HG03139 (cell line): ENCODE measurements at regions not wholly inside any gene's neighbourhood (a gene's known extent, or its start where the extent isn't known, plus 50 kb on each side); places are given as distances from the start of the nearest gene placed in this dataset.
A peak's percentile ranks its signal among the peaks of the same experiment; 100 is the strongest.

Experiments used
- ATAC-seq: cut with Tn5 transposase; IDR thresholded peaks from one replicate; pipeline ENCODE4 v1.9.1; 2021; ENCODE audit not compliant: unreplicated experiment

- no peak for ATAC-seq
Observed at GRCh38 chr16:80489173-80489572, 51.6 kb upstream of the DYNLRB2 start.

GRCh38 chr16:80488167-80488566, 52.6 kb upstream of the DYNLRB2 start:
- no peak for ATAC-seq

DNA sequence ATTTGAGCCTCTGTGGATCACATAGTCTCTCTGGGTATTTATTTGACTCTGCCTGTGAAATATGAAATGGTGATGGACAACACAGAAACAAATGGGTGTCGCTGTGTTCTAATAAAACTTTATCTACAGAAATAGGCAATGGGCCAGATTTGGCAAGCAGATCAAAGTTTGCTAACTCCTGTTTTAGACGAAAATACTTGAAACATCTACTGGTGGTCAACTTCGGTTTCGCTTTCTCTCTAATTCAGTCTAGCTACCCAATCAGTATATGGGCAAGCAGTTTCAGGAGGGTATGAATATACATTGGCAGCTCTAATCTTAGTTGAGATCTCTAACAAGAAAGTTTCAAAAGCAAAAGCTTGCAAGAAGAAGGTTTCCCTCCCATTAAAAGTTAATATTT, 60.1 kb upstream of the DYNLRB2 start:
- ATAC-seq, result no peak

DNA sequence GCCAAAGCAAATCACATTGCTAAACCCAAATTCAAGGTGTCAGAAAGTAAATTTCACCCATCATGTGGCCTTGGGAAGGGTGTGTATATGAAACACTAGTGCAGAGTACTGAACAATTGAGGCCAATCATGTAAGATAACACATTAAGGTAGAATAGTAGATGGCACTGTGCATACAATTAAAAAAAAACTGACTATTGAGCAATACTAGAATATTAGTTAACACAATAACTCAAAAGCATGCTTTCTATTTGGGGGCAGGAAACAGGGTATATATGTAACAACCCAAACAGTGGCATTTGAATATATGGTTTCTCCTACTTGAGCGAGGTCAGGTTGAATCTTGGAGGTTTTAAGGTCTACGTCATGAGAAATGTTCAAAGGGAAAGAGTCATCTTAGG, 63.0 kb upstream of the DYNLRB2 start:
- ATAC-seq, result no peak

GRCh38 chr16:80468029-80468428, 72.8 kb upstream of the DYNLRB2 start:
- no peak for ATAC-seq

GRCh38 chr16:80466024-80466987, 74.5 kb upstream of the DYNLRB2 start:
- ATAC-seq, result peak; percentile 81

GRCh38 chr16:80463751-80464495, 76.9 kb upstream of the DYNLRB2 start:
- ATAC-seq, result no peak

- ATAC-seq, result no peak
Observed at GRCh38 chr16:80463326-80463725, 77.5 kb upstream of the DYNLRB2 start.

DNA sequence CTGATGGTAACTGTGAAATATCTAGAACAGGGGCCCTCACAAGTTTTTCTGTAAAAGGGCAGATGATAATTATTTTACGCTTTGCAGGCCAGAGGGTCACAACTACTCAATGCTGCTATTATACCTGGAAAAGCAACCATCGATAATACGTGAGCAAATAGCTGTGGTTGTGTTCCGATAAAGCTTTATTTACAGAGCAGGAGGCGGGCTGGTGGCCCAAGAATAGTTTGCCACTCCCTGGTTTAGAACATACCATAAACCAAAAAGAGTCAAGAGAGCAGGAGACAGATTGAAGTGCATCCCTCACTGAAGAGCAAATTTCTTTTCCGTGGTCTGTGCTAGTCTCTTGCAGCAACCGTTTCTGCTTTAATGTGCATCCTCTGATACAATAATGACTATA, 77.9 kb upstream of the DYNLRB2 start:
- ATAC-seq, result no peak

DNA sequence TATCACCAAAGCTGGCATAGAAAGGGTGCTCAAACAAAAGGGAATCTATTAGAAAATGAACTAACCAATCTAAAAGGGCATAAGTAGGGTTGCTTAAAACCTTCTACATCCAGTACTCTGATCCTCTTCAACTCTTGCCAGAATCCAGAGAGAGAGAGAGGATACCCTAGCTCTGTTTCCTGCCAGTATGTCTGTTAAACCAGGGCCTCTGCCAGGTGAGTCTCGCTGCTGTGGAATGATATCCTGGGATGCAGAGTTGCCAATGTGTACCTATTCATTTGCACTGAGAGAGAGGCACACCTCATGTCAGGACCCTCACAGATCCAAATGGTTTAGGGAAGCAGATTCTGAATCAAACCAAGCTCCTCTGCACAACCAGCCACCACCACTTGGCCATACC, 79.8 kb upstream of the DYNLRB2 start:
- ATAC-seq, result no peak

- no peak for ATAC-seq
Observed at GRCh38 chr16:80459966-80460365, 80.8 kb upstream of the DYNLRB2 start.

DNA sequence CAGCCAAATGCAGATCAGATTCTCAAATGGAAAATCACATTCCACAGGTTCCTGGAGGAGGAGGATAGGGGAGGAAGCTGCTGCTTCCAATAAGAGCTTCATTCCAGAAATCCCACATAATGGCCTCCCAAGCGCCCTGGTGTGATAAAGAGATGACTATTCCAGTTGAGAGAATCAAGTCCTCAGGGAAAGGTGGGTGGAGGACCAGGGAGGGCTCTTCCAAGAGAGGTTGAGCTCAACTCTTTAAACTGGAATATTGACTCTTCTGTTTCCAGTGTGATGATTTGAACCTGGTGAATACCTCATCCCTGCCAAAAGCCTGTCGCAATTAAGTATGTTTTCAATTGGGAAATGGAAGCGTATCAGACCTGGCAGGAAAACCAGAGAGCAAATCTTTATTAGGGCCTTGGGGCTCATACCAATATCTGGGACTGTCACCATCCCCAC, 81.4 kb upstream of the DYNLRB2 start:
- no peak for ATAC-seq

DNA sequence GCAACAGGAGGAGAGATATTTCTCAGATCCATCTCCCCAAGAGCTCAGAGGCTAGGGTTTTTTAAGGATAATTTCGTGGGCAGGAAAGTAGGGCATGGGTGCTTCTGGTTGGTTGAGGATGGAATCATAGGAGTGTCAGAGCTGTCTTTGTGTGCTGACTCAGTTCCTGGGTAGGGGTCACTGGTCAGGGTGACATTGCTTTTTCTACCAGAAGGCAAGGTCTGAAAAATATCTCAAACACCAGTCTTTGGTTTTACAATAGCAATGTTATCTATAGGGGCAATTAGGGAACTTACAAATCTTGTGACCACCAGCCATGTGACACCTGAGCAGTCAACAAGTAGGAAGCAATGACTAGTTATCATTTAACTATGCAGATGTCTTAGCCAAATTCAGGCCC, 82.9 kb upstream of the DYNLRB2 start:
- ATAC-seq, result no peak

DNA sequence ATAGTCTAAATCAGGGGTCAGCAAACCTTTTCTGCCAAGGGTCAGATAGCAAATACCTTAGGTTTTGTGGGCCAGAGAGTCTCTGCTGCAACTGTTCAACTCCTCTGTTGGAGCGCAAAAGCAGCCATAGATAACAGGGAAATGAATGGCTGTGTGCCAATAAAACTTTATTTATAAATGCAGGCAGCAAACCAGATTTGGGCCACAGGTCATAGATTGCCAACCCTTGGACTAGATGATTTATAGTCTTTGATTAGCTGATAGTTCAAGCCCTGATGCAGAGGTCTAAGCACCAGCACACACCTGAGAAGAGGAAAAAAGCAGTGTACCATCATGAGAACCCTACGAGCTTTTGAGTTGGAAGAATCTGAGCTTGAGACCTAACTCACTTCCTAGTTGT, 86.0 kb upstream of the DYNLRB2 start:
- ATAC-seq, result no peak

DNA sequence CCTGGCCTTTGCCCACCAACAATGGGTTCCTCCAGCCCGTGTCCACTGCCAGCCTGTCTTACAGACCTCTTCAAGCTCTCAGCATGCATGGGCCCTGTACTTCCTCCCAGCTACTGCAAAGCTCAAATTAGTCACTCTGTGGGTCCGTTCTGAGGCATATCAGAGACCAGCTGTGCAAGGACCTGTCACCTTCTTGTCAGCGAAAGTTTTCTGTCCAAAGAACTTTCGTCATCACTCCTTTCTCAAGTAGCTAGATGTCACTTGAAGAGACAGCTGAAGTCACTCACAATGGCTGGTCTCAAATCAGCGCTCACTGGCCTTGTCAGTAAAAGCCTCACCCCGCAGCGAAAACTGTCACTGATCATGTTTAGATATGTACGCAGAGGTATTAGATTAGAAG, 91.4 kb upstream of the DYNLRB2 start:
- ATAC-seq, result no peak

DNA sequence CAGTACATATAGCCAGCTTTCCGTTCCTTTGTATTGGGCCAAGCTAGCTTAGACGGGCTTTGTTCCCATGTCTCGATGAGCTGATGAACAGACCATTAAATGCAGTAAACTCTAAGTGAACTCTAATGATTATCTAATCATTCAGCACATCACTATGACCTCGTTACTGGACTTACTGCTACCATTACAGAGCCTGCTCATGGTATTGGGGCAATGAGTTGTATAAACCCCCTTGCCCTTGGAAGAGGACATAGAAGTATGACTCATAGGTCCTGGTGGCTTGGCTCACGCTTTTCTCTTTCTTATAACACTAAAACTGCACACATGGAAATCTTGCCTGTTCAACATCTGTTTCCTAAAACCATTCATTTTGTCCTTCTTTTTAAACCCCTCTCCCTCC, 93.6 kb upstream of the DYNLRB2 start:
- no peak for ATAC-seq

GRCh38 chr16:80442779-80443178, 98.0 kb upstream of the DYNLRB2 start:
- ATAC-seq, result no peak

DNA sequence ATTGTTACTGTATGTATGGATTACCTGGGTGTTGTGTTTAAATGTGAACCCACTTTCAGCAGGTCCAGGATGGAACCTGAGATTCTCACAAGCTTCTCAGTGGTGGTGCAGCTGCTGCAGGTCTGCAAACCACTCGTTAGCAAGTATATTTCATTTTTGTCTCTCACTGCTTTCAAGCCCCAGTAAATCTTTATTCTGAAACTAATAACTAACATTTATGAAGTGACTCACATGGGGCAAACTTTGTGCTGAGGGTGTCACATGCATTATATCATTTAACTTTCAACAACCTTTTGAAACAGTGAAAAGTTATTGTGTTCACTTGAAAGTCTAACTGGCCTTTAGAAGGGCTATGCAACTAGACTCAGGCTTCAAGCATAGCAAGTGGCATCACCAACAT, 98.9 kb upstream of the DYNLRB2 start:
- no peak for ATAC-seq

DNA sequence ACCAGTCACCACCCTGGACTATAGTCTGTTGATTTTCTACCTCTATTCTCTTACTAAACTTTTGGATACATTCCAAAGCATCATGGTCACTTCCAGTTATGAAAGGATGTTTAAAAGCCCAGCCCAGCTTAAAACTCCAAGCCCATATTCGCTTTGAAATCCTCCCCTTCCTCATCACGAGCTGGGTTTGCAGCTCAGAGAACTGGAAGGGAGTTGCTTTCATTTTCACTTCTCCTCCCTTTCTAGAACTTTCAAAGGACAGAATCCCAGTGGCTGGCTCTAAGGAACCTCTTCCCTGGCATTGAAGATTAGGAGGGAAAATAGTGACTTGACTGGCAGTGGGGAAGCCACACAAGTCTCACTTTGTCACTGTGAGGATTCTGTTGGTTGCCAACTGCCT, 100.1 kb upstream of the DYNLRB2 start:
- no peak for ATAC-seq

- no peak for ATAC-seq
Observed at GRCh38 chr16:80437707-80438106, 103.1 kb upstream of the DYNLRB2 start.

DNA sequence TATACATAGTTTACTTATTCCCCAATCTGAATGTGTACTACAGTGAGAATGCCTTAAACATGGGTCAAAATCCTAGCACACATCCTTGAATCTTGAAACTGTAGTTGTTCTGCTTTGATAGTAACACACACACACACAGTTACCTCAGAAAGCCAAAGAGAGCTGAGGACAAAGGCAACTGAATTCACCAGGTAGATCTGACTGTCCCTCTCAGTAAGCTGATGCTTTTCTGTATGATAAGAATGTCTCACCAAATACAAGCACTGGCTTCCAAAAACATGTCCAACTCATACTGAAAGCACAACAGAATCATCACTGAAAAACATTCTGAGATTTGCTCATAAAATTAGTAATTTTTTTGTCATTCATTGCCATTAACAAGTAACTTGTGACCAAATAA, 104.3 kb upstream of the DYNLRB2 start:
- no peak for ATAC-seq

GRCh38 chr16:80433623-80434022, 107.2 kb upstream of the DYNLRB2 start:
- ATAC-seq, result no peak
